ENCODE measurements at regions not wholly inside any gene's neighbourhood (a gene's known extent, or its start where the extent isn't known, plus 50 kb on each side); places are given as distances from the start of the nearest gene placed in this dataset.

GRCh38 chr6:148042536-148042935, 300.1 kb upstream of the SASH1 start:
- Histone ChIP-seq H3K4me3 (no peak overlapping the region), H3K9me3 (no peaks in the 10 kb centered on the region), H3K4me2 (no peak overlapping the region), H3K4me1 (no peaks in the 10 kb centered on the region), H3K27ac (no peak overlapping the region)
- ChIA-PET POLR2A (no interaction called here), CTCF (interaction anchor here (0.6 kb wide), 1 partner anchor 15 kb away, joined by 3 read pairs; no protein-coding TSS in a partner anchor)
- TF ChIP-seq SMC3 (IDR thresholded peaks at IDR 0.05): no peak
- TF ChIP-seq, protein P1, sequence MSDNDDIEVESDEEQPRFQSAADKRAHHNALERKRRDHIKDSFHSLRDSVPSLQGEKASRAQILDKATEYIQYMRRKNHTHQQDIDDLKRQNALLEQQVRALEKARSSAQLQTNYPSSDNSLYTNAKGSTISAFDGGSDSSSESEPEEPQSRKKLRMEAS (IDR thresholded peaks at IDR 0.05): no peak
- no peak for TF ChIP-seq JUNB (IDR thresholded peaks at IDR 0.05)
- TF ChIP-seq TP53 (CRISPR knock-in tag; IDR thresholded peaks at IDR 0.05): no peak
- TF ChIP-seq ZFP36 (IDR thresholded peaks at IDR 0.05; ENCODE audit: borderline replicate concordance, partially characterized antibody): no peak
- TF ChIP-seq E2F6 (IDR thresholded peaks at IDR 0.05; ENCODE audit: borderline replicate concordance, low read depth): no peak
- TF ChIP-seq NR3C1 (IDR thresholded peaks at IDR 0.05): no peak
- TF ChIP-seq GATA3 (IDR thresholded peaks at IDR 0.05; ENCODE audit: borderline replicate concordance): no peak
- TF ChIP-seq, protein P2, sequence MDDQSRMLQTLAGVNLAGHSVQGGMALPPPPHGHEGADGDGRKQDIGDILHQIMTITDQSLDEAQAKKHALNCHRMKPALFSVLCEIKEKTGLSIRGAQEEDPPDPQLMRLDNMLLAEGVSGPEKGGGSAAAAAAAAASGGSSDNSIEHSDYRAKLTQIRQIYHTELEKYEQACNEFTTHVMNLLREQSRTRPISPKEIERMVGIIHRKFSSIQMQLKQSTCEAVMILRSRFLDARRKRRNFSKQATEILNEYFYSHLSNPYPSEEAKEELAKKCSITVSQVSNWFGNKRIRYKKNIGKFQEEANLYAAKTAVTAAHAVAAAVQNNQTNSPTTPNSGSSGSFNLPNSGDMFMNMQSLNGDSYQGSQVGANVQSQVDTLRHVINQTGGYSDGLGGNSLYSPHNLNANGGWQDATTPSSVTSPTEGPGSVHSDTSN (IDR thresholded peaks at IDR 0.05): no peak
- TF ChIP-seq CBX2 (IDR thresholded peaks at IDR 0.05; ENCODE audit: borderline replicate concordance, low read depth): no peak
- TF ChIP-seq CEBPB (IDR thresholded peaks at IDR 0.05): no peak
- TF ChIP-seq HOXB13 (CRISPR knock-in tag; IDR thresholded peaks at IDR 0.05; ENCODE audit: low read depth): no peak
- TF ChIP-seq BHLHE40 (IDR thresholded peaks at IDR 0.05; ENCODE audit: low read depth, low read length): no peak
- 11% methylated on average over 1 of the region's 1 CpG for WGBS (ENCODE audit: missing lambda C conversion rate)
- DNase-seq (ENCODE audit: low read depth in 1 of 2, low spot score in 1 of 2): no peak
- FAIRE-seq: no peak
- ATAC-seq: no peak

- ChIA-PET POLR2A (no interaction called here), CTCF (no interaction called here)
- FAIRE-seq (no peak), ATAC-seq (no peak), DNase-seq (ENCODE audit: low read depth in 1 of 2, low spot score in 1 of 2) (no peak)
- TF ChIP-seq MYC (IDR thresholded peaks at IDR 0.05; ENCODE audit: borderline replicate concordance, low read length): no peak
- TF ChIP-seq, protein P3, sequence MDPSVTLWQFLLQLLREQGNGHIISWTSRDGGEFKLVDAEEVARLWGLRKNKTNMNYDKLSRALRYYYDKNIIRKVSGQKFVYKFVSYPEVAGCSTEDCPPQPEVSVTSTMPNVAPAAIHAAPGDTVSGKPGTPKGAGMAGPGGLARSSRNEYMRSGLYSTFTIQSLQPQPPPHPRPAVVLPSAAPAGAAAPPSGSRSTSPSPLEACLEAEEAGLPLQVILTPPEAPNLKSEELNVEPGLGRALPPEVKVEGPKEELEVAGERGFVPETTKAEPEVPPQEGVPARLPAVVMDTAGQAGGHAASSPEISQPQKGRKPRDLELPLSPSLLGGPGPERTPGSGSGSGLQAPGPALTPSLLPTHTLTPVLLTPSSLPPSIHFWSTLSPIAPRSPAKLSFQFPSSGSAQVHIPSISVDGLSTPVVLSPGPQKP (IDR thresholded peaks at IDR 0.05; ENCODE audit: low read depth, low read length): no peak
- no peak for TF ChIP-seq SMC3 (IDR thresholded peaks at IDR 0.05)
- TF ChIP-seq FOSB (CRISPR knock-in tag; IDR thresholded peaks at IDR 0.05): no peak
- no peak for TF ChIP-seq PHF8 (IDR thresholded peaks at IDR 0.05; ENCODE audit: borderline replicate concordance, low read depth)
- TF ChIP-seq FOXS1 (CRISPR knock-in tag; IDR thresholded peaks at IDR 0.05): no peak
- TF ChIP-seq, protein P4, sequence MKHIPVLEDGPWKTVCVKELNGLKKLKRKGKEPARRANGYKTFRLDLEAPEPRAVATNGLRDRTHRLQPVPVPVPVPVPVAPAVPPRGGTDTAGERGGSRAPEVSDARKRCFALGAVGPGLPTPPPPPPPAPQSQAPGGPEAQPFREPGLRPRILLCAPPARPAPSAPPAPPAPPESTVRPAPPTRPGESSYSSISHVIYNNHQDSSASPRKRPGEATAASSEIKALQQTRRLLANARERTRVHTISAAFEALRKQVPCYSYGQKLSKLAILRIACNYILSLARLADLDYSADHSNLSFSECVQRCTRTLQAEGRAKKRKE (CRISPR knock-in tag; IDR thresholded peaks at IDR 0.05; ENCODE audit: low read depth): no peak
- TF ChIP-seq FOSL2 (IDR thresholded peaks at IDR 0.05): no peak
- TF ChIP-seq FOSL2 (CRISPR knock-in tag; IDR thresholded peaks at IDR 0.05): no peak
- TF ChIP-seq, protein P5, sequence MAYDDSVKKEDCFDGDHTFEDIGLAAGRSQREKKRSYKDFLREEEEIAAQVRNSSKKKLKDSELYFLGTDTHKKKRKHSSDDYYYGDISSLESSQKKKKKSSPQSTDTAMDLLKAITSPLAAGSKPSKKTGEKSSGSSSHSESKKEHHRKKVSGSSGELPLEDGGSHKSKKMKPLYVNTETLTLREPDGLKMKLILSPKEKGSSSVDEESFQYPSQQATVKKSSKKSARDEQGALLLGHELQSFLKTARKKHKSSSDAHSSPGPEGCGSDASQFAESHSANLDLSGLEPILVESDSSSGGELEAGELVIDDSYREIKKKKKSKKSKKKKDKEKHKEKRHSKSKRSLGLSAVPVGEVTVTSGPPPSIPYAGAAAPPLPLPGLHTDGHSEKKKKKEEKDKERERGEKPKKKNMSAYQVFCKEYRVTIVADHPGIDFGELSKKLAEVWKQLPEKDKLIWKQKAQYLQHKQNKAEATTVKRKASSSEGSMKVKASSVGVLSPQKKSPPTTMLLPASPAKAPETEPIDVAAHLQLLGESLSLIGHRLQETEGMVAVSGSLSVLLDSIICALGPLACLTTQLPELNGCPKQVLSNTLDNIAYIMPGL (CRISPR knock-in tag; IDR thresholded peaks at IDR 0.05; ENCODE audit: borderline replicate concordance): no peak
- no peak for TF ChIP-seq KDM1A (IDR thresholded peaks at IDR 0.05; ENCODE audit: low read depth)
- Histone ChIP-seq H3K4me1 (no peaks in the 10 kb centered on the region), H3K9me3 (no peaks in the 10 kb centered on the region), H3K4me2 (no peak overlapping the region), H3K27ac (no peak overlapping the region), H3K4me3 (no peak overlapping the region)
- 29% methylated on average over 1 of the region's 1 CpG for WGBS (ENCODE audit: missing lambda C conversion rate)
These were observed 298.3 kb upstream of the SASH1 start for GRCh38 chr6:148044261-148044751.
